Stimulated activated CD8-positive, alpha-beta memory T cell treated with anti-CD3 and anti-CD28 coated beads, Interleukin-4, amount 100 ng/mL, for 1 hour (primary cell): ENCODE measurements at regions not wholly inside any gene's neighbourhood (a gene's known extent, or its start where the extent isn't known, plus 50 kb on each side); places are given as distances from the start of the nearest gene placed in this dataset.

Experiments used
- DNase-seq, 2 donors: peaks; one replicate each; pipeline ENCODE4 v3.0.0-alpha.2; 2020; ENCODE audit warnings: low read depth in 2 of 2, low spot score in 1 of 2

- no peak for DNase-seq
These were observed 199.8 kb upstream of the SASH1 start for GRCh38 chr6:148142821-148143220.

- no peak for DNase-seq
These were observed 198.9 kb upstream of the SASH1 start for GRCh38 chr6:148143771-148144170.

DNA sequence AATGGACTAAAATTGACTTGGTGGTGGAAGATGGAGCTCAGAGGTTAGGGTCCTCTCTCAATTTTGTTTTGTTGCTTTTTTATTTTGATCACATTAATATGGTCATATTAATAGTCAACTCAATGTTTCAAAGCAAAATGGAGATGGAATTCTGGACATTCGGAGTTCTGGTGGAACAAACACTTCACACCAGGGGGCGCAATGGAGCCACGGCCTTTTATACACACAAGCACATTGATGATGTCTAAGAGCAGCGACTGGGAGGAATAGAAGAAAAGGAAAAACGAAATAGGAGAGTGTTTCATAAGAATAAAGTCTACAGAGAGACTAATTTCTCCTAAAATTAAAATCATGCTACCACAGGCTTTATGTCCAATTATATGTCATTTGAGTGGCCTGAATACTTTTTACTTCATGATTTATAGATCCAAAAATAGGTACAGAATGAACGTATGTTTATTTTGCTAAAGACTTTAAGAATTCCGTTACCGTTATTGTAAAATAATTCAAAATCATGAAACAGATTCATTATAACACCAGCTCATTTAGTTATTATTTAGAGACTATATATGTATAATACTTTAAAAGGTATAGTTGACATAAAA is 197.6 kb upstream of the SASH1 start:
- DNase-seq: peak in 1 of 2 donors; percentile 3

GRCh38 chr6:148146717-148147462 is 195.7 kb upstream of the SASH1 start:
- DNase-seq: no peak

- DNase-seq: no peak
These were observed 195.2 kb upstream of the SASH1 start for GRCh38 chr6:148147463-148147830.

DNA sequence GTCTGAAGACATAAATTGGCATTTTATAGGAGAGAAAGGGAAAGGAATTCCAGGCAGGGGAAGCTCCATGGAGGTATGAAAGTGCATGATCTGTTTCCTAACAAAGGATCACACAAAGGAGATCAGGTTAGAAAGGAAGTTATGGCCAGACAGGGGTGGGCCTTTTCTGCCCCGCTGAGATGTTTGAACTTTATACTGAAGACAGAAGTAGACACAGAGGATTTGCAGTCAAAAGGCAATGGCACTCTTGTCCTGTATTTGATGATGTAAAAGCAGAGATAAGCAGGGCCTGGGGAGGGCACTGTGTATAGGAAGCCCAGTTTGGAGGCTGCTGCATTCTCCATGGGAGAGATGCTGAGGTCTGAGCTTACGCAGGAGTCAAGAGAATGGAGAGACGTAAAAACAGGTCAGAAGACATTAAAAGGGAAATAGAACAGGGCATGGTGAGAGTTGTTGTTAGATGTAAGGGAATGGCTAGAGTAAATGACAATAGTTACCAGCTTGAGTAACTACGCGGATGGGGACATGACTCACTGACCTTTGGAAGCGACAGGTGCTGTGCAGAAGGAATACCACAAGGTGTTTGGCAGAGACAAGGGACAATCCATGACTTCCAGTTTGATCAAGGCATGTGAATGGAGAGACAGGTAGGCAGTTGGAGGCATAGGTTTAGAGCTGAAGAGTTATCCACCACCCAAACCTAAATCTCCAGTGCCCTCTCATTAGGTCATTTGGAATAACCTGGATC is 190.6 kb upstream of the SASH1 start:
- DNase-seq: no peak

GRCh38 chr6:148154668-148155067 is 188.0 kb upstream of the SASH1 start:
- no peak for DNase-seq

DNA sequence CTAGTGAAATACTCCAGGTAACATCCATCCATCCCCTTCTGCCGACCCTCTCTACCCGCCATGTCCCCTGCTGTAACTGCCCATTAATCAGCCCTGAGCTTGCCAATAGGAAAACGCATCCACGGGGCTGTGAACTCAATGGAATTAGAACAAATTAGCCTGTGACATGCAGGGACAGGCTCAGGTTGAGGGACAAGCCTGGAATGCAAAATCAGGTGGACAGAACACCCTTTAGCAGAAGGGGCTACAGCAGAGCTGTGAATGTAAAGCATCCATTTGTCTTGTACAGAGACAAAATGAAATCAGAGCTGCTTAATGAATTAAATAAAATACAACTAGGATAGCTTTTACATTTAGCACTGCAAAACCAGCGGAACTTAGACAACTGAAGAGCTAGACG is 187.3 kb upstream of the SASH1 start:
- no peak for DNase-seq

GRCh38 chr6:148157841-148158240 is 184.8 kb upstream of the SASH1 start:
- DNase-seq: no peak

DNA sequence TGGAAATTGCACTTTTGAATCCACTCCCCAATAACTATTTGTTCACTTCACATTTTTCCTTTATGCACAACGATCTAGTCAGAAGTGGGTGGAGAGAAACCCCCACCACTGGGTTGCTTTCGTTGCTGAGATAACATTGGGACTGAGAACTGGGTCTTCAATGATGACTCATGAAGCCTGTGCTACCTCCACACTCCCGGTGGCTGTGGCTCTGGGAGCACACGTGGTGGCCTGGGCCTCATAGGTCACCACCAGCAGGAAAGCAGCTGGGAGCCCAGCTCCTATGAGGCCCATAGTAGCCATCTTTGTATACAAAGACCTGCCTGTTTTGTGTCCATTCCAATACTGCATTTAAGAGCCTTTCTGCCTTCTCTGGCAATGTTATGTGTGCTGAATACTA is 178.0 kb upstream of the SASH1 start:
- DNase-seq: no peak

GRCh38 chr6:148166339-148166968 is 176.2 kb upstream of the SASH1 start:
- no peak for DNase-seq

- no peak for DNase-seq
These were observed 172.9 kb upstream of the SASH1 start for GRCh38 chr6:148169706-148170105.

GRCh38 chr6:148170286-148170685 is 172.4 kb upstream of the SASH1 start:
- no peak for DNase-seq

- no peak for DNase-seq
These were observed 169.1 kb upstream of the SASH1 start for GRCh38 chr6:148173548-148173947.

GRCh38 chr6:148175550-148176188 is 167.0 kb upstream of the SASH1 start:
- DNase-seq: no peak

DNA sequence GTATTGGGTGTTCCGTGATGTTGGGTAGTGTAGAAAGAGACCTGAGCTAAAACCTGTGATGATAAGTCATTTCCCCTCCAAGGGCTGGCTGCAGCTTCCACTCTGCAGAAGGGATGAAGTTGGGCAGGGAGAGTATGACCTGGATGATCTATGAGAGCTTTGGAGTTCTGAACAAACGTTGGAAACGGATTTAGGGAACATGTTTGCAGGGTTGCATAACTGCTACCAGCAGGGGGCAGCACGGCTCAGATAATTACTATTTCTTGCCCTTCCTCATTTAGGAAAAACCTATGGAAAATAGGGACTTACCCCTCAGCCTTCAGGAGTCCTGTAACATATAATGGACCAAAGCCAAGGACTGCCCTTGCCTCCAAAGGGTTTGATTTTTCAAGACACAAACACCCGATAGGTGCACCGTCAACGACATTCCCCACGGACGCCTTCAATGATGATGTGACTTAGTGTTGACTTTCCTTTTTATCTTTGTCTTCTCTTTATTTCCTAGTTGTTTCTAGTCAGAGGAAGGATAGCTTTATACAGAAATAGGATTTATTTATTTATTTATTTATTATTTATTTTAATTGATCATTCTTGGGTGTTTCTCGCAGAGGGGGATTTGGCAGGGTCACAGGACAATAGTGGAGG is 164.9 kb upstream of the SASH1 start:
- DNase-seq: no peak

GRCh38 chr6:148179786-148180185 is 162.9 kb upstream of the SASH1 start:
- no peak for DNase-seq

DNA sequence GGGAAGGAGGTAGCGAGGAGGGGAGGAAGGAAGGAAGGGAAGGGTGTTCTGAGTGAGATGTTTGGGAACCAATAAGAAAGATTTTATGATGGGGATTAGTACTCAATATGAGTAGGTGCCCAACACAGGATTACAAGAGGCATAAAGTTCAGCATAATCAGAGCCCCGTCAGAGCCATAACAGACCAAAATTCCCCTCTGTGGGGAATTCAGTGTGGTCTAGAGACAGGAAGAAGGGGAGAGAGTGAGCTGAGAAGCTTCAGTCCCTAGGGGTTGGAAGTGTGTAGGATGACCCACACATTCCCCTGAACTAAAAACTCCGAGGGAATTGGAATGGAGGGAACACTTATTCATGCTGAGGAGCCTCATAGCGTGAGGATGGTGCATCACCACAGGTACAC is 160.3 kb upstream of the SASH1 start:
- DNase-seq: no peak

DNA sequence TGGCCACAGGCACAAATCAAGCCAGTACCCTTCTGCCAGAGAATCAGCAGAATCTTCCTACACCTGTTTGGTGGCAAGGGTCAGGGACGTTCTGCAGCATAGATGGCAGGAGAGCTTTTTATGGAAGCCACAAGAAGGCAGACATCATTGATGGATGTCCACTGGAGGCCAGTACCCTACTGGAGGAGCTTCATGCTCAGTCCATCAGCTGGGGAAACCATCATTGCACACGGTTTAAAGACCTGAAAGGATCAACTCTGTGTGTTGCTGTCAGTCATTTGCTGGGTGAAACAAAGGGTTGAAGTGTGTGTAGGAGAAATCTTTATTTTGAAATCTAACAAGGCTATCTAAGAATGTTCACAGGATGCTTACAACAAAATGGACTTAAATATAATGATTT is 158.9 kb upstream of the SASH1 start:
- no peak for DNase-seq

DNA sequence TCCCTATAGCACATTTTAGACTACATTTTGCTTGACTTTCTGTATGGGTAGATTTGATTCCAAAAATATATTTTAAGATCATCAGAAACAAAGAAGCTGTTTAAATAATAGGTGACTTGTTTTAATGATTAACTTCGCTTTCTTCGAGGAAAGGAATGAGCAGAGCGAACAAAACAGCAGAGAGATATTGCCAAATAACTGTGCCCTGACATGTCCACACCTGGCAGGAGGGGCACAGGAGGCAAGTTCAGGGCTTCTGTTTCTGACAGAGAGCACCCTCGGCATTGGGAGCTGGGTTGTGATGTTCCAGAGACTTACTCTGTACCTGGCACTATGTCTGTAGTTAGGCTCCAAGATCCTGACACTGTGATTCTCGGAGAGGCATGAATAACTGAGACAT is 155.7 kb upstream of the SASH1 start:
- no peak for DNase-seq

GRCh38 chr6:148192310-148192709 is 150.3 kb upstream of the SASH1 start:
- DNase-seq: no peak
